HG03039 (cell line): ENCODE measurements at regions not wholly inside any gene's neighbourhood (a gene's known extent, or its start where the extent isn't known, plus 50 kb on each side); places are given as distances from the start of the nearest gene placed in this dataset.

Source experiments
- ATAC-seq: cut with Tn5 transposase; IDR thresholded peaks from one replicate; pipeline ENCODE4 v1.9.1; 2021; ENCODE audit warnings: mild to moderate bottlenecking, moderate library complexity; ENCODE audit not compliant: unreplicated experiment

DNA sequence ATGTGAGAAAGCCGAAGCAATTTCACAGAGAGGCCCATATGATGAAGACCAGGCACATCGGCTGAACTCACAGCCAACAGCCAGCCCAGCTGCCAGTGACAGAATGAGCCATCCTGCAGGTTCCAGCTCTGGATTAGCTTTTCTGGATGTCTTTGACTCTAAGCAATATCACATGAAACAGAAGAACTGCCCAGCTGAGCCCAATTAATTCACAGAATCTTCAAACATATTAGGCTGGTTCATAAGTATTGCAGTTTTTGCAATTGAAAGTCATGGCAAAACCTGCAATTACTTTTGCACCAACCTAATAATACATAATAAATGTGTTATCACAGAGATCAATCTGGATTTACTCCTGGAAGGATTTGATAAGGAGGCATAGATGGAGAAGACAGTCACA is 299.9 kb downstream of the RAB28 start:
- ATAC-seq = no peak

DNA sequence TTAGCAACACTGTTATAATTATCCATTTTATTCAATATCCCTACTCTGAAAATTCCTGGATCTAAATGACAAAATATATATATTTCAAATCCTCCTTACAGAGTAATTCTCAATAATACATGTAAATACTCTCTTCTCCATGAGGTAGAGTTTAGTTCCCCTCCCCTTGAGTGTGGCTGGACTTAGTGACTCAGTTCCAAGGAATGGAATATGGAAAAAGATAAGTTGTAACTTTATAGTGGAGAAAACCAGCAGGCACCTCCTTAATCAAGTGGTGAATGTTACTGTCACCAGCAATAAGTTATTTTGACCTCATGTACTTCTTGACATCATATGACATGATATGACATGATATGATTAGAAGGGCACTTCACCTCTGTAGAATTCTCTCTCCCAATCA is 302.0 kb downstream of the RAB28 start:
- ATAC-seq = no peak

DNA sequence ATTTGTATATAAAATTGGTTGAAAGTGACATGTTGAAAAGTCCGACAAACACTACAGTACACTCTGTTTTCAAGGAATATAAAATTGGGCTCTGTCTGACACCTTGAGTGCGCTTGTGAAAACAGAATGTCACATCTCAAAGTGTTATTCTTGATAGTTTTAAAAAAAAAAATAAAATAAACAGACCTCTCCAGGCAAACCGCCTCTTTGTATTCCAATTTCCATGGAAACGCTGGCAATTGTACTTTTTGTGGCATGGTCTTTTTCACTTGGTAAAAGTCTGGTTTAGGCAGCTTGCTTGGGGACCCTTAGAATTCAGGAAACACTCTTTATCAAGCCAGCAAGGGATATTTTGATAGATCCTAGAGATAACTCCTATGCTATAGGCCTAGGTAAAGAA is 302.5 kb downstream of the RAB28 start:
- no peak for ATAC-seq

DNA sequence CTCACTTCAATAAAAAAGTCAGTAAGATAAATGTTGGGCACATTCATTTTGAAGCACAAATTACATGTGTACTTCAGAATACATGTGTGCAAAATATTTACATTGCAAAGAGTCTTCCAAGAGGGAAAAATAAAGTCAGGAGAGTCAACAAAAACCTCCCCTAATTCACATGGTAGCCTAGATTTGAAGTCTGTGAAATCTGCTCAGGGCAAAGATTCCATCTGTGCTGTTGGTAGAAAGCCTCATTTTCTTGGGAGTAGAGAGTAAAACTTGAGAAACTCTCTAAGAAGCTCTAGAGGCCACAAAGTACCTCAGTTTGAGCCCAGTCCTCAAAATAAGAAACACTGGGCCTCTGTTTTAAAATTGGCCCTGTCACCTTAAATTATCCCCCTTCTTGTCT is 303.4 kb downstream of the RAB28 start:
- no peak for ATAC-seq

DNA sequence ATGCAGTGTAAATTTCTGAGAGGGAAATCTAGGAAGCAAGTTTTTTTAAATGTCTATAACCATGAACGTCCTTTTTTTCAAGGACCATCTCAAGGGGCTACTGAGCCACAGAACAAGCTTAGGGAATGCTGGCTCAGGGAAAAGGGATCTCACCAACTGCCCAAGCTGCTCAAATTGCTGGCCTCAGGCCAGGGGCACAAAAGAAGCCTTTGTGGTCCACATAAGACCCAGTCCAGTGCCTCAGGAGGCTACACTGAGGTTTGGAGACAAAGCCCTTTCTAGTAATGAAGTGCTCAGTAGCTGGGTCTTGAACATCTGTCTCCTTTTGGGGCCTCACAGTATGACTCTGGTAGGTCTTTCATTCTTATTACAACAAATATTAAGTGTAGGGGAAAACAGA is 305.5 kb downstream of the RAB28 start:
- ATAC-seq = no peak

DNA sequence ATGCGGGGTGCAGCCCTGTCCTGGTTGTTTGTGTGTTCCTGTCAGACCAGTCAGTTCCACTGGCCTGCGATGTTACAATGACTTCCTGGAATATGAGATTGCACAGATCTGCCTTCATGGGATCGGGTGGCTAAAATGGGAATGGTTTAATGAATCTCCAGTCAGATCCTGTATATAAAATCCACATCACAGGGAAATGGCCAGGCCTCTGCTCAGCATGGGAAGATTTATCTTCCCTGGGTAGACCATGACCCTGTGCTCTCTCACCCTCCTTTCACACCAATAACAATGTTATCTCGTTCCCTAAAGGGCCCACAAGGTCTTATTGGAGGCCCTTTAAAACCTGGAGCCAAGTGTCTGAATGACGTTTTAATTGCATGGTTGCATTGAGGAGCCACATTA is 307.4 kb downstream of the RAB28 start:
- no peak for ATAC-seq

DNA sequence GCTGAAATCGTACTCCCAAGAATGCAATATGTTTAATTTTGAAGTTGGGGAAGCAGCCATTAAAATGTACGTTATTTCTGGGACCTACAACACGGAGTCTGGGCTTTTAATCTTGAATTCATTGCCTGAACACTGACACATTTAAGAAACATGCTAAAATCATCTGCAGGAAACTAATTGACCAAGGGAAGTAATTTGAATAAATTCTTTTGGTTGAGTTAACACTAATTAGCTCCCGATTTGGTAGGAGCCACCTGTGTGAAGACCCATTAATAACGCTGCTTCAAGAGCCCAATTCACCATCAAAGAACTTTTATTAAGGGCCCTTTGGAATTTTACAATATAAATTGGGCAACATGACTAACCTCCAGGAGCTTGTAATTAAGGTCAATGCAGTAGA is 309.2 kb downstream of the RAB28 start:
- ATAC-seq = no peak

DNA sequence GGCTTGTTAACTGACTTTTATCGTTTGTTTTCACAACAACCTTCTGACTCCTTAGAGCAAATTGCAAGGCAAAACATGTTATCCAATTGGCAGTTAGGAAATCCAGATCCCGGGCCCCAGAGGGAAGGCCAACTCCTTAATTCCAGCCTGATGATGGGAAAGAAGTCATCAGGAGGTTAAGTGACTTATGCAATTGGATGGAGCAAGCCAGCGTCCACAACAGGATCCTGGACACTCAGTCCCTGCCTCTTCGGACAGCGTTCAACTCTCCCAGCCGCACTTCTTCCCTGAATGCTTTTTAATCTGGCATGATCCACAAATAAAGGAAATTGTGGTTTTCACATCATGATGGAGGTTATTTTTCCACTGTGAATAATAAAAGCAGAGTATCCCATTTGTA is 310.1 kb downstream of the RAB28 start:
- no peak for ATAC-seq

DNA sequence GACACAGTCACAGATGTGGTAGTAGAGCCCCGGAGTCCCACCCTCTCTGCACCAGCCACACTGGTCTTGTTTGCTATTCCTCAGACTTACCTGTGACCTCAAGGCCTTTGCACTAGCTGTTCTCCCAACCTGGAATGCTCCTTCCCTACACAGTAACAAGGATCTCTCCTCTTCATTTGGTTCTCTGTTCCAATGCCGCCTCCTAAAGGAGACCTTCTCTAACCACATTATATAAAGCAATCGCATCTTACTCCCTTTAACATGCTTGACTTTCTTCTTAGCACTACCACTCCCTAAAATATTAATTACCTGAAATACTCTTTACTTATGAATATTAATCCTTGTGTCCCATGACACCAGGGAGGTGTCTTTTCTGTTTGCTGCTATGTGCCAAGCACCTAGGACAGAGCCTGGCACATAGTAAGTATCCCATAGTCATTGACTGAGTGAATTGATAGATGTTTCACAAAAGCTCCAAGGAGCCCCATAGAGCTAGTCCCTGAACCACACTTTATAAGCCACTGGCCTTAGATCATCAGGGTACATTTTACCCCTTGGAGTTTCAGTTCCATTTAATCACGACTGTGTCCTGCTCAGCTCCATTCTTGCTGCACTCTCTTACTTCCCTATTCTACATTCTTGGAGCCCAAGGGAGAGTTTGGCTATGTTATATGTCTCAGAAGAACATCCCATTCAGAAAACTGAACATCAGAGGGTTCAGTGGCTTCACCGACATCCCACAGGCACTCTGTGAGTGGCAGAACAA is 312.7 kb downstream of the RAB28 start:
- ATAC-seq = no peak

DNA sequence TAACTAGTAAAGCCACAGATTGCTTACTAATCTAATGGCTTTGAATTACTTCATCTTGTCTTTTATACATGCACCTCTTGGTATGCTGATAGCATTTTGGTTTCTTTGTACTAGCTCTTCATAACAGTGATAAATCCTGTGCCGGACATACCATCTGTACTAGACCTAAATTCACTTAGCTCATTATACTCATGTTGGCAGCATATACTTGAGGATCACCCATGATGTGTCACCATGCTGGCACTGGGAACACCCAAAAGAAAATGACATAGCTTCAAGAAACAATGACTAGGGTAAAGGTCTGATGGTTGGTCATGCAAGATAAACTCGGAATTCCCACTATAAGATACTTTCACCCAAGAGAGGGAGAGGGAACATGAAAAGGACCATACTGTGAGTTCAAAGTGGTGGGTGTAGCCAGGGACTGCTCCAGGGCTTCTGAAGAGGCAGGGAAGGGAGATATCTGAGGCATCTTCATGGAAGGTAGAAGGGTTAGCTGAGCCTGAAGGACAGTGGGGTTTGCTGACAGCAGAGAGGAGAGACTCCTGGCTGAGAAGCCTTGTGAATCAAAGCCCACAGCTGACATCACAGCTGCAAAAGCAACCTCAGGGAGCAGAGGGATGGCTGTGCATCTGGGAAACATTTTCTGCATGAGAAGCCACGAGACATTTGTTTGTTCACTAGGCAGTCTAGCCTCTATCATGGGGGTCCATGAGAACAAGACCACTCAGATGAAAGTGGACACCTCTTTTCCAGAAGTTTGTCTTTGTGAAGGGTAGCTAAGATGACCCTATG is 314.2 kb downstream of the RAB28 start:
- ATAC-seq = no peak

DNA sequence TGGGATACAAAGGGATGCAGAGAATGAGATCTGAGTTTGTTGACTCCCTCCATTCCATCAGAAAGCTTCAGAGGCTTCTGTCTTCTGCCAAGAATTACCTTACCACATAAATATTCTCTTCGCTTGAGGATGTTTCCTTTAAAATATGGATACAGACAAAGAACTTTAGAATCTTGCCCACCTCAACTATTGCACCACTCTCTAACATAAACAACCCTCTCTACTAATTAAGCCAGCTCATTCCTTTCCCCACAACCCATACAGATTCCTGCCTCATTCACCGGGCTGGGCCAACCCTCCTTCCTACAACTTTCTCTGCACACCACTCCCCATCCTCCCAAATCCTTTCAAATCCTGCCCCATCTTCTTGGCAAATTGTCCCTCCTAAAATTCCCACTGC is 315.8 kb downstream of the RAB28 start:
- no peak for ATAC-seq

DNA sequence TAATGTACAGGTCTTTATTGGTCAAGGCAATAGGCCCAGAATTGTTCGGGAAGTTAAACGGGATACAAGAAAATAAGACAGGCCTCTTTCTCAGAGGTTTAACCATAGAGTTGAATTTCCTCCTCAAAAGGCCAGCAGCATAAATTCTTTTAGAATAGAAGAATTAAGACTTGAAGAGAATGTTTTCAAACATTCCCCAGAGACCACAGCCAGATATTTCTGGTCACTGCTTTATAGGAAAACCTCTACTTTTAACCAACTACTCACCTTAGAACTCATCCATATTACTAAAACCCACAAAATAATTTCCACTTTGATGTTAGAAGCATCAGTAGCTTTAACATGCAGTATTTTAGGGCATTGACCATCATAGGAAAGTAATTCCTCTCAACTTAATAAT is 317.9 kb downstream of the RAB28 start:
- ATAC-seq = no peak

DNA sequence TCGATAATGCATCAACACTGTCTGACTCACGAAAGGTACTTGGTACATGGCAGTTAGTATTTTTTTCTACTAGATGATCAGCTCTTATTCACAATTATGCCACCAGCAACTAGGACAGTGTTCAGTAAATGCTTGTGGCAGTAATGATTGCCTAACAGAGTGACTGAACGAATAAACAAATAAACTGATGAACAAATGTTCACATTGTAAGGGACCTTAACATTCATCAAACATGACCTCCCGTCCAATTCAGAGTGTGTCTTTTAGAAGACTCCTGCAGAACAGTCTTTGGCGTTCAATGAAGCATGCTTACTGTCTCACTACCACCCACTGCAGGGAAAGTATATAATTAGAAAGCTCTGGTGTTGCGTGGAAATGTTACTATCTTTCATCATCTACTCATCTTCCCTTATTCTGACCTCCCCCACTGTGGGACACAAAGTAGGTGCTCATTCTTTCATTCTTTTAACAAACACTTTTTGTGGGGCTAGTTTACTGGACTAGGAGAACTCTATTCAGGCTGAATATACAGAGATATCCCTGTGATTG is 319.3 kb downstream of the RAB28 start:
- no peak for ATAC-seq

DNA sequence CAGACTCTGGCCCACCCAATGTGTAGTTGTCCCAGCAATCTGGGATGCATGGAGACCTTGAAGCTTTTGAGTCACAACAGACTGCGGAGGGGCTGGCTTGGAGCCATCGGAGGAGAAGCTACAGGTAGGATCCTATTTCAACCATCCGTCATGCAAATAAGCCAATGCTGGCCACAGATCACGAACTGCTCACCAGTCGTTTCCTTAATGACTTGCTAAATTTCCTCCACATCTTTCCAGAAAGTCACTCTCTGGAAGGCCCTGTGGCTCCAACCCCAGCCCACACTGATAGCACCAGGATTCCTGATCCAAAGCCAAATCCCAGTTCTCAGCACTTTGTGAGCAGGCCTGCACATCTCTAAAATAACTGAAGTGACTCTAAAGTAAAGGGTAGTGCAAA is 321.3 kb downstream of the RAB28 start:
- ATAC-seq = no peak

DNA sequence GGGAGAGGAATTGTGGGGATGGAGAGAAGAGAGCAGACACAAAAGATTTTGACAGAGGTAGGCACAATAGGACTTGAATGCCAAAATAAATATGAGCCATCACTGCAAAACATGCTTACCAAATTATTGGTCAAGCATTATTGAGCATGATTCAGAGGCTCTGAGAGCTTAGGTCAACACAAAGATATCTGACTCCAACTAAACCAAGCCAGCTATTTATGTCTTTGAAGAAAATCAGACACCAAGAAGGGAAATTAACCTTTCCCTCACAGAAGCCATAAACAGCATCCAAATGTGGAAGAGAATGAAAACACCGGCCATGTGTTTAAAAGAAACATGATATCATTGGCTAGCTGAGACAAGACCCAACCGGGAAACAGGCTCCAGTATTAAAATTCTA is 323.2 kb downstream of the RAB28 start:
- ATAC-seq = no peak

DNA sequence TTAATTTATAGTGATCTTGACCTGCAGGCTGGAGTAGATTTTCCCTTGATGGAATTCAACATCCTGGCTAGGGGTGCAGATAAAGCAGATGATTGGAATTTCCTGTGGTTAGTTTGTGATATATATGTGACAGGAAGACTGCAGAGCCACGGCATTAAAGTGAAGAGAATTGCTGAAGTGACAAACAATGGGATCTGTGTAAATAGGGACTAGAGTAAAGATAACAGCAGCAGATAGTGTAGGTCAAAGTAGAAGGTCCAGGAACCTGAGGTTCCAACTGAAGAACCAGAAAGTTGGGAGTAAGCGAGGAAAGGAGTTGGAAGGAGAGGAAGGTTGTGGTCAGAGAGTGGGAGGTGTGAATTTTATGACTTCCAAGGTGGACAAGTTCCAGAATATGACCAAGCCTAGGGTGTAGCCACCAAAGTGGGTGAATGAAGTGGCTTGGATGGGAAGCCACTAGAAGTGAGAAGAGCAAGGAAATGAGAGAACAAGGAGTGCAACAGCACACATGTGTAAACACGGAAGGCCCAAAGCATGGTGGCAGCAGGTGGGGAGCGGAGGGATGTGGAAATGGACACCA is 325.0 kb downstream of the RAB28 start:
- no peak for ATAC-seq

DNA sequence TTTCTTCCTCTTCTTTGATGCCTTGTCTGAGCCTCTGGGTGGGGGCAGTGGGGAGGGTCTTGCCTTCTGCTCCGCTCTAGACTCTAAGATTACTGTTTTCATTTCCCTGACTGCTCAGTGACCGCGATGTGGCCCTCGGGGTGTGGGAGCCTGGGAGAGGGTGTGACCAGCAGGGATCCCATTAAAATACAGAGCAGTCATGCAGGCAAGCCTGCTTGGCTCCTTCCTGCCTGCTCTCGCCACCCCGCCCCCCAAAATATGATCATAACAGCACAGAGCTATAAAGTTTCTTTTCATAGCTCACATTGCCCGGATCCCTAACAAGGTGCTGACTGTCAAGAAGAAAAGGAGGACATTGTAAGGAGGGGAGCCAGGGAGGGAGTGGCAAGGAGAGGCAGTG is 332.9 kb downstream of the RAB28 start:
- ATAC-seq = no peak

DNA sequence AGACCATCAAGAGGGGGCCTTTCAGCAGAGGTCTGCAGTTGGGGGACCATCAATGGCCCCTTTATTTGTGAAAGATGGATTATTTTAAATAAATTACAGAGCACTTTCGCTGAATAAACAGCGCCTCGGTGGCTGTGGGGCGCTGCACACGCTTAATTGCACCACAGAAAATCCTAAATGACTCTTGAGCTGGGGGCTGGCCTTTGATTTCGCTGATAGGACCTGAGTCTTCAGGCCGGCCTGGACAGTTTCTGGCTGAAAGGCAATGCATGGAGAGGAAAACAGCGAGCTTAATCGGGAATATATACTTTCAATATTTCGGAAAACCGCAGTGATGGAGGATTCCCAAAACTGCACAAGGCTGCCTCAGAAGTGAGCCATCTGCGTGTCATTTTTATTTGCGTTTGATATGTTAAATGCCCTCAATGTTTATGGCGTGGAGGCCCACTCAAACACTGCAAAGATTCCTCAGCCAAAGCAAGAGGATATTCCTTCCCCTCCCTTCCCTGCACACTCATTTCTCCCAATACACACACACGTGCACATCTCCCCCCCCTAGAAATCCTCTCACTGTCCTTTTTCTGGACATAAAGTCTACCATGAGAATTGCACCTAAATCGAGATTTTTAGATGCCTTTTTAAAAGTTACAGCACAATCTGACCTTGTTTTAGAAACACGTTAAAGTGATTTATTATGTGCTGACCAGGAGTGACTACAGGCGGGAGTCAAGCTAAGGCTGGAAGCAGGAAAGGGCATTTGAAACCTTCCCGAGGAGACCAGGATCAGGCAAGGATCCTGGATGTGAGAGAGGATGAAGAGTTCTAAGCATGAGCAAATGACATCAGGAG is 340.7 kb downstream of the RAB28 start:
- no peak for ATAC-seq

DNA sequence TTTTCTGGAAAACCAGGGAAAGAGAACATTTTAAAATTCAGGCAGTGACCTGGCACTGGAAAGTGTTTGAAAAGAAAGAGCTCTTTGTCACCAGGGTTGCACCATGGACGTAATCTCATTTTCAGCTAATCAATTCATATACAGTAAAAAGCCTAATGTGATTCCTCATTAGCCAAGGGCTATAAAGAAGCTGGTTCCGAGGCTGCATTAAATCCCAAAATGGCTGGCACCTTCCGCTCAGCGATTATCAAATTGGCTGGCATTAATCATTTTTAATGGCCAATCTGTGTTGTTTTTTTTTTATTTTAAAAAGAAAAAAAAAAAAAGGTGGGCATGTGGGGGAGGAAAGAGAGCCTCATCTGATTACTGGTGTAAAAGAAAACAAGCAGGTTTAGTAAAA is 341.4 kb downstream of the RAB28 start:
- no peak for ATAC-seq

DNA sequence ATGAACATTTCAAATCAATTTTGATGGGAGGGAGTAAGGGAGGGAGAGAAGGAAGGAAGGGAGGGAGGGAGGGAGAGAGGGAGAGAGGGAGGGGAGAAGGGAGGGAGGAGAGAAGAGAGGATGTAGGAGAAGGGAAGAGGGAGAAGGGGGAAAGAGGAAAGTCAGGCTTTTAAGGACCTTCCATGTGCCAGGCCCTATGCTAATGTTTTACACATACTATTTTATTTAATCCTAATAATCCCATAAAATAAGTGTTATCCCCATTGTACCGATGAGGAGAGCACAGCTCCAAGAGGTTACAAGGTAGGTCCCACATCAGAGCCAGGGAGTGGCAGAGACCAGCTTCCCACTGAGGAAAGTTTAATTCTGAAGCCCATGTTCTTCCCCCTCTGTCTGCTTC is 341.9 kb downstream of the RAB28 start:
- no peak for ATAC-seq

DNA sequence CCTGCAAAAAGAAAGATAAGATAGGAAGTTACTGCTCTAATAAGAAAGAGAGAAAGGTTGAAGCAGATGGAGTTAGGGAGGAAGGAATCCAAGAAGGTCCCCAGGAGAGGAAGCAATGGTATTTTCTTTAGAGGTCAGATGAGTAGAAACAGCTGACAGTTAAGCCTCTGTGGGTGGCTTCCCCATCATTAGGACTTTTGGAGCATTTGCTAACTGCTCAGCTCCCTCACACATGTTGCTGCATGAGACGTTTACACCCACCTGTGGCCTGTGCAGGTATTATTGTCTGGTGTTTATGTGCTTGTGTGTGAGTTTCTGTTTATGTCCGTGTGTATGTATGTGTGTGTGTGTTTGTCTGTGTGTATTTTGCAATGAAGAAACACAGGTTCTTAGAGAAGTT is 346.8 kb downstream of the RAB28 start:
- no peak for ATAC-seq
